ENCODE measurements at regions not wholly inside any gene's neighbourhood (a gene's known extent, or its start where the extent isn't known, plus 50 kb on each side); places are given as distances from the start of the nearest gene placed in this dataset.

DNA sequence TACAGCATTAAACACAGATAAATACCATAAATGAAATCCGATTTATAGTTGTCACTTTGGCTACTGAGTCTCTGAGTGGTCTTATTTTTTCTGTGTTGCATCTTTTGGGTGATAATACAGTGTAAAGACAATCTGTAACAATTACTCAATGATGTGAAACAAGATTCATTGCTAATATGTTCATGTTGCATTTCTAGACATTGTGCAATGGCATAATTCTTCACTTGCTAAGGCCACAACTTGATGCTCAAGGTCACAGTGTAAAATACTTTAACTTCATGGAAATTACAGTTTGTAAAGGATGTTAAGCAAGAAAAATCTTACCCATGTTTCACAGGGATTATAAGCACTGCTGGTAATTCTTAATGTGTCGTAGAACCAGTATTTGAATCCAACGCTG is 74.9 kb upstream of the SMLR1 start:
- H3K9me3 Mint-ChIP-seq (ENCODE audit: insufficient read depth): peaks cover 6% of the 10 kb centered on the region

DNA sequence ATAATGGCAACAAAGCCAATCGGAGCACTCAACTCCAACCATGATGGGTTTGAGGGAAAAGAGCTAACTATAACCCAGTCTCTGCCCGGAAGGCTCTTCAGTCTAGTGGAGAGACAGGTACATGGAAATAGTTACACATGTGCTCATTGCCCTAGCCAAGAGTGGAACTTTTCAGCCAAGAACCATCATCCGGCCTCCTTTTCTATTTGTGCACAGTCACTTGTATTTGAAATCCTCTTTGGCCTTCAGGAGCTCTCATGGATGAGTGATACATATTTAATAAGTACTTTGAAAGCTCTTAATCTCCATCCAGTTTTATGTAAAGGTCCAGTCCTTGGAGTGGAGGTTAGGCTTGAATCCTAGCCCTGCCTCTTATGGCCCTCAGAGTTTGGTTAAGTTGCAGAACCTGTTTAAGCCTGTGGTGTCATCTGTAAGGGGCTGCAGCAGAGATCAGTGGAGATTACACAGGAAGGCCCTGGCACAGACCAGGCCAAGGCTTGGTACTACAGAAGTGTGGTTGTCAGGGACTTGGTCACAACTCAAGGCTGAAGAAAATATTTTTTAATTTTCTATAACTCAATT is 72.3 kb upstream of the SMLR1 start:
- H3K79me2 ChIP-seq (ENCODE audit: control insufficient read depth, insufficient read depth, low read length): no peaks in the 10 kb centered on the region
- ATAC-seq (ENCODE audit: low read depth): no peak
- H3K27ac ChIP-seq (ENCODE audit: low read length in 2 of 2): no peak overlapping the region
- H3K9me3 Mint-ChIP-seq (ENCODE audit: insufficient read depth): peaks cover 2% of the 10 kb centered on the region
- no peak overlapping the region for H3K4me3 Mint-ChIP-seq
- no peaks in the 10 kb centered on the region for H3K4me1 ChIP-seq (ENCODE audit: control insufficient read depth in 2 of 2, insufficient read depth in 2 of 2, low read length in 2 of 2)
- no peak overlapping the region for H3K27ac Mint-ChIP-seq
- no peaks in the 10 kb centered on the region for H3K36me3 ChIP-seq (replicated peaks in 1 of 2; ENCODE audit: control extremely low read depth in 1 of 2, control insufficient read depth in 1 of 2, extremely low read depth in 1 of 2, insufficient read depth in 2 of 2, low read length in 1 of 2)
- no peak overlapping the region for H3K4me2 ChIP-seq (replicated peaks; ENCODE audit: low read depth, low read length, poor library complexity, severe bottlenecking)
- CTCF ChIA-PET: no interaction called here
- H3K4me3 ChIP-seq (ENCODE audit: control extremely low read depth in 1 of 5, extremely low read depth in 1 of 5, insufficient read depth in 1 of 5, low read depth in 2 of 5, low read length in 4 of 5): no peak overlapping the region
- no peak for DNase-seq
- H3K27me3 ChIP-seq (replicated peaks in 1 of 4; ENCODE audit: control extremely low read depth in 1 of 4, control insufficient read depth in 3 of 4, insufficient read depth in 4 of 4, low read length in 3 of 4): no peaks in the 10 kb centered on the region
- TF ChIP-seq, protein P1, sequence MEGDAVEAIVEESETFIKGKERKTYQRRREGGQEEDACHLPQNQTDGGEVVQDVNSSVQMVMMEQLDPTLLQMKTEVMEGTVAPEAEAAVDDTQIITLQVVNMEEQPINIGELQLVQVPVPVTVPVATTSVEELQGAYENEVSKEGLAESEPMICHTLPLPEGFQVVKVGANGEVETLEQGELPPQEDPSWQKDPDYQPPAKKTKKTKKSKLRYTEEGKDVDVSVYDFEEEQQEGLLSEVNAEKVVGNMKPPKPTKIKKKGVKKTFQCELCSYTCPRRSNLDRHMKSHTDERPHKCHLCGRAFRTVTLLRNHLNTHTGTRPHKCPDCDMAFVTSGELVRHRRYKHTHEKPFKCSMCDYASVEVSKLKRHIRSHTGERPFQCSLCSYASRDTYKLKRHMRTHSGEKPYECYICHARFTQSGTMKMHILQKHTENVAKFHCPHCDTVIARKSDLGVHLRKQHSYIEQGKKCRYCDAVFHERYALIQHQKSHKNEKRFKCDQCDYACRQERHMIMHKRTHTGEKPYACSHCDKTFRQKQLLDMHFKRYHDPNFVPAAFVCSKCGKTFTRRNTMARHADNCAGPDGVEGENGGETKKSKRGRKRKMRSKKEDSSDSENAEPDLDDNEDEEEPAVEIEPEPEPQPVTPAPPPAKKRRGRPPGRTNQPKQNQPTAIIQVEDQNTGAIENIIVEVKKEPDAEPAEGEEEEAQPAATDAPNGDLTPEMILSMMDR (IDR thresholded peaks at IDR 0.05): no peak
- TF ChIP-seq EZH2 (IDR thresholded peaks at IDR 0.05; ENCODE audit: borderline replicate concordance, insufficient read depth, low read depth, low read length, poor library complexity, severe bottlenecking): no peak
- POLR2A ChIA-PET: interaction anchor here (0.7 kb wide), 1 partner anchor 1785 kb away, joined by 6 read pairs; no protein-coding TSS in a partner anchor
- intact Hi-C loops (cut with micrococcal nuclease): no loop called here
- 100% methylated on average over 1 of the region's 3 CpGs for WGBS (ENCODE audit: insufficient coverage)
- H3K27me3 Mint-ChIP-seq: peaks cover 5% of the 10 kb centered on the region
- no peaks in the 10 kb centered on the region for H3K4me1 Mint-ChIP-seq
- H3K9me3 ChIP-seq (ENCODE audit: control extremely low read depth in 1 of 3, control insufficient read depth in 2 of 3, insufficient read depth in 1 of 3, low read length in 2 of 3): peaks cover 0 to 1% (median under 1%) of the 10 kb centered on the region in 3 donors
- H4K20me1 ChIP-seq (ENCODE audit: control insufficient read depth, insufficient read depth, low read length, poor library complexity, severe bottlenecking): no peaks in the 10 kb centered on the region
- H3K9ac ChIP-seq (ENCODE audit: low read length): no peak overlapping the region
- no peak overlapping the region for H2AFZ ChIP-seq (ENCODE audit: insufficient read depth, low read depth, low read length, poor library complexity, severe bottlenecking)

More for the DNA sequence above, 74.9 kb upstream of the SMLR1 start:
- Histone ChIP-seq H2AFZ (ENCODE audit: insufficient read depth, low read depth, low read length, poor library complexity, severe bottlenecking) (no peak overlapping the region), H3K27me3 (replicated peaks in 1 of 4; ENCODE audit: control extremely low read depth in 1 of 4, control insufficient read depth in 3 of 4, insufficient read depth in 4 of 4, low read length in 3 of 4) (no peaks in the 10 kb centered on the region), H3K79me2 (ENCODE audit: control insufficient read depth, insufficient read depth, low read length) (no peaks in the 10 kb centered on the region), H3K4me1 (ENCODE audit: control insufficient read depth in 2 of 2, insufficient read depth in 2 of 2, low read length in 2 of 2) (no peaks in the 10 kb centered on the region), H3K4me3 (ENCODE audit: control extremely low read depth in 1 of 5, extremely low read depth in 1 of 5, insufficient read depth in 1 of 5, low read depth in 2 of 5, low read length in 4 of 5) (no peak overlapping the region), H3K36me3 (replicated peaks in 1 of 2; ENCODE audit: control extremely low read depth in 1 of 2, control insufficient read depth in 1 of 2, extremely low read depth in 1 of 2, insufficient read depth in 2 of 2, low read length in 1 of 2) (no peaks in the 10 kb centered on the region), H3K4me2 (replicated peaks; ENCODE audit: low read depth, low read length, poor library complexity, severe bottlenecking) (no peak overlapping the region), H4K20me1 (ENCODE audit: control insufficient read depth, insufficient read depth, low read length, poor library complexity, severe bottlenecking) (no peaks in the 10 kb centered on the region), H3K27ac (ENCODE audit: low read length in 2 of 2) (no peak overlapping the region), H3K9ac (ENCODE audit: low read length) (no peak overlapping the region), H3K9me3 (ENCODE audit: control extremely low read depth in 1 of 3, control insufficient read depth in 2 of 3, insufficient read depth in 1 of 3, low read length in 2 of 3) (peaks cover 1 to 11% (median 9%) of the 10 kb centered on the region in 3 donors)
- ChIA-PET CTCF (no interaction called here), POLR2A (no interaction called here)
- no peak overlapping the region for H3K27ac Mint-ChIP-seq
- no peak overlapping the region for H3K4me3 Mint-ChIP-seq
- WGBS (ENCODE audit: insufficient coverage): no CpG with 5 or more reads among the region's 3 CpGs
- intact Hi-C loops (cut with micrococcal nuclease): no loop called here
- H3K4me1 Mint-ChIP-seq: no peaks in the 10 kb centered on the region
- no peaks in the 10 kb centered on the region for H3K27me3 Mint-ChIP-seq
- no peak for ATAC-seq (ENCODE audit: low read depth)
- TF ChIP-seq, protein P1 (IDR thresholded peaks at IDR 0.05): no peak
- TF ChIP-seq EZH2 (IDR thresholded peaks at IDR 0.05; ENCODE audit: borderline replicate concordance, insufficient read depth, low read depth, low read length, poor library complexity, severe bottlenecking): no peak
- DNase-seq: no peak
